ENCODE measurements at regions not wholly inside any gene's neighbourhood (a gene's known extent, or its start where the extent isn't known, plus 50 kb on each side); places are given as distances from the start of the nearest gene placed in this dataset.

DNA sequence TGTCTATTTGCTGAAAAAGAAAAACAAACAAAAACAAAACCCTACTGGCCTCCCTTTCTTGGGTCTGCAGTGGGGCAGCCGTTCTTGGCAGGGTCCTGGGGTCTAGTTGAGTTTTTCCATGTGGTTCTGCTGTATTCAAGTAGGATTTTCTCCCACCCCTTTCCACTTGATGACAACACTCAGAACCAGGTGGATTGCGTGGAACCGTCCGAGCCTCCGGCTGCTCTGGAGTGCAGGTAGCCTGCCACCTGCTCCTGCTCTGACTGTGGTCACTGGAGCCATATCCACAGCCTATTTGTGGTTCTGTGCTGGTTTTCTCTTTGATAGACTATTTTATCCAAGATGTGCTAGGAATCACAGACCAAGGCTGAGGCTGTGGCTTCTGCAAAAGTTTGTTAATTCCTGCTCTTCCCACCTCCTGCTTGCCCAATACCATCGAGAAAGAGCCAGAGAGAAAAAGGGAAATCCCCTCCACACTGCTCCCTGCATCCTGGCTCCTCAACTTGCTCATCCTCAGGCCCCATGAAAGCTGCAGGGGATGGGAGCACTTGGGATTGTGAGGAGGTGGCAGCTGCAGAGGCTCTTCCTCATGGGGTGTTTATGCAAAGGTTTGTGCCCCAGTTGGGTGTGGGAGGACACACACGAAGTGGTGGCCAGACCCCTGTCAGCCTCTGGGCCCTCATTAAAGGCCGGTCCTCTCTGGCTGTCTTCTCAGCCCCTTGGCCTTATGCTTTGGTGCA lies 377.8 kb upstream of the TNRC6C start:
- no peak for DNase-seq (ENCODE audit: low spot score)

DNA sequence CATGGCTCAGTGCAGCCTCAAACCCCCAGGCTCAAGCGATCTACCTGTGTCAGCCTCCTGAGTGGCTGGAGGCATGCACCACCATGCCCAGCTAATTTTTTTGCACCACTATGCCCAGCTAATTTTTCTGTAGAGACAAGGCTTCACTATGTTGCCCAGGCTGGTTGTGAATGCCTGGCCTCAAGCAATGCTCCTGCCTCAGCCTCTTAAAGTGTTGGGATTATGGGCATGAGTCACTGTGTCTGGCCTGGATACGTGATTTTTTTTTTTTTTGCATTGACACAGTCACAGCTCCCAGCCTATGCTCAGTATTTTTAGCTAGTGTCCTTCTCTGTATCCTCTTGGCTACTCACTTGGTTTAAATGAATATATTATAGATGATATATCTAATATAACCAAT lies 377.0 kb upstream of the TNRC6C start:
- peak; percentile 48 for DNase-seq (ENCODE audit: low spot score)

DNA sequence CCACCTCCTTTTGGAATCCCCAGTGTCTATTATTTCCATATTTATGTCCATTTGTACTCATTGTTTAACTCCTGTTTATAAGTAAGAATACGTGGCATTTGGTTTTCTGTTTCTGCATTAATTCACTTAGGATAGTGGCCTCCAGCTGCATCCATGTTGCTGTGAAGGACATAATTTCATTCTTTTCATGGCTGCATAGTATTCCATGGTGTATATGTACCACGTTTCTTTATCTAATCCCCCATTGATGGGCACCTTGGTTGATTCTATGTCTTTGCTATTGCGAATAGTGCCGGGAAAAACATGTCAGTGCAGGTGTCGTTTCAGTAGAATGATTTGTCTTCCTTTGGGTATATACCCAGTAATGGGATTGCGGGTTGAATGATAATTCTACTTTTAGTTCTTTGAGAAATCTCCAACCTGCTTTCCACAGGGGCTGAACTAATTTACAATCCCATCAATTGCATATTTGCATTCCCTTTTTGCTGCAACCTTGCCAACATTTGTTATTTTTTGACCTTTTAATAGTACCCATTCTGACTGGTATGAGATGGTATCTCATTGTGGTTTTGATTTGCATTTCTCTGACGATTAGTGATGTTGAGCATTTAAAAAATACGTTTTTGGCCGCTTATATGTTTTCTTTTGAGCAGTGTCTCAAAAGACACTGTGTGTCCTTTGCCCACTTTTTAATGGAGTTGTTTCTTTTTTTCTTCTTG lies 373.2 kb upstream of the TNRC6C start:
- DNase-seq (ENCODE audit: low spot score) = no peak

GRCh38 chr17:77590951-77591735 lies 367.4 kb upstream of the TNRC6C start:
- no peak for DNase-seq (ENCODE audit: low spot score)

DNA sequence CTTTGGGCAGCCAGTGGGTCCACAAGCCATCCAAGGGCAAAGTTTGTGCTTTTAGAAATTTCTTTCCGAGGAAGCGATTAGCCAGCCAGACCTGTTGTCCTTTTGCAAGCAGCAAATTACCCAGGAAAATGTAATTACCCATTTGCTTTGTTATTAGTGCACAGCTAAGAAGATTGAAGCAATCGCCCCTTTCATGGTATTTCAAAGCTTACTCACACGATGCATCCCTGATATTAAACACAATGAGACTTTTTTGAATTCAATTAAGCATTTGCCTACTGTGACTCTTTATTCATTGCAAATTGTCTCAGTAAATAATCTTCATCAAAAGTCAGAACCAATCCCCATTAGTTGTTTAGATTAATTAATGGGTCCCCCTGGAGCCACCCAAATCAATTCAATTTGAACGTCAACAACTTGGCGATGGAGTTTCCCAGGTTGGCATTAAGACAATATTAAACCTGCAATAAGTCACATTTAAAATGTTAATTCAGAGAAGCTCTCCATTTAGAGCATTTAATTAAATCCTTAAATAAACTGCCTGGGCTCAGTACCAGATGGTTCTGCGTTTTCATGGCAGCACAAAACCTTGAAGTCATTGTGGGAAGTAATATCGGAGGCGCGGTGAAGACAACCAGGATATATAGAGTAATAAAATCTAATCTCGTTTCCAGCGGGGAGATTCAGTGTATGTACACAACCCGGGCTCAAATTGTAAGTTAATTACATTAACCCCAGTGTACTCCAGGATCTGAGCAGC lies 366.2 kb upstream of the TNRC6C start:
- no peak for DNase-seq (ENCODE audit: low spot score)

DNA sequence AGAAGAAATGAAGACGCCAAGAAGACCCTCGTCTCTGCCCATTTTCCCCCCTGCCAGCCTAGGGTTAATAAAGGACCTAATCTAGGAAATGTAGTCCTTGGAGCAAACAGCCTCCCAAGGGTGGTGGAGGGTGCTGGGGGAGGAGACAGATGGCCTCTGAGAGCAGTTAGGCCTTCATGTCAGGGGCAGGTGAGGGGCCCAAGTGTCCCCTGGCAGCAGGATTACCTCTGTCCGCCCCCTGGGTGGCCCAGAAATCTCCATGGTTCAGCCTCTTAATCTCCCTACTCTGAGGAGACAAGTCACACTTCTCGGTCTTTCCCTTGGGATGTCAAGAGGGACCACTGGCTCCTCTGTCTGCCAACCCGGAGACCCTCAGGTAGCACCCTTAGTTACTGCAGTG lies 365.4 kb upstream of the TNRC6C start:
- DNase-seq (ENCODE audit: low spot score) = no peak

DNA sequence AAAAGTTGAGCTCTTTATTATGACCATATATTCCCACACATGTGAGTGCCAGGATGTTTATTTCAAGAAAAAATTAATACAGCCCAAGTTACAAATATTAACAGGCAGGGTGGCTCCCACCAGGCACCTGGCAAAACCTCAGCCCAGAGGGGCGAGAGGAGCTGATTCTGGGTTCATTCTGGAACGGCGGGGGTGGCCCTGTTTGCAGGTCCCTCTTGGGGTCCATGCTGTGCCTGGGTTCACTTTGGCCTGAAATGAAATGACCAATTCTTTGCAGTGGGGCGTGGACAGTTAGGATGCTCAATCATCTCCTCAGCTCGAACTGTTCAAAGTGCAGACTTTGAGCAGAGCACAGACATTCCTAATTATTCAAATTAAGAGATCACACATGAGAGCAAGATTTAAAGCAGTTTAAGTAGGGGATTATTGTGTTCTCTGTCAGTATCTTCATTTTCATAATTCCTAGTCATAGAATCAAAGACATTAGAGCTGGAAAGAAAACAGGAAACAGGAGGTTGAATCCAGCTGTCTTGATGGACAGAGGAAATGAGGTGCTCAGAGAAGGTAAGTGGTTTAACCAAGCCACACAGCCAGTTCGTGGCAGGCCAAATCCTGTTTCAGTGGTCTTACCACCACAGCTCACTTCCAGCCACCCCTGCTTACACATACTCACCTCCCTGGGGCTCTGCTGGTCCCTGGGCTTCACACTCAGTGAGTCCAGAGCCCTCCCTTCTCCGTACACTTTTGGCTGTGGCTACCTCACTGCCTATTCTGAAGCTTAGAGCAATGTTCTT lies 363.9 kb upstream of the TNRC6C start:
- no peak for DNase-seq (ENCODE audit: low spot score)

DNA sequence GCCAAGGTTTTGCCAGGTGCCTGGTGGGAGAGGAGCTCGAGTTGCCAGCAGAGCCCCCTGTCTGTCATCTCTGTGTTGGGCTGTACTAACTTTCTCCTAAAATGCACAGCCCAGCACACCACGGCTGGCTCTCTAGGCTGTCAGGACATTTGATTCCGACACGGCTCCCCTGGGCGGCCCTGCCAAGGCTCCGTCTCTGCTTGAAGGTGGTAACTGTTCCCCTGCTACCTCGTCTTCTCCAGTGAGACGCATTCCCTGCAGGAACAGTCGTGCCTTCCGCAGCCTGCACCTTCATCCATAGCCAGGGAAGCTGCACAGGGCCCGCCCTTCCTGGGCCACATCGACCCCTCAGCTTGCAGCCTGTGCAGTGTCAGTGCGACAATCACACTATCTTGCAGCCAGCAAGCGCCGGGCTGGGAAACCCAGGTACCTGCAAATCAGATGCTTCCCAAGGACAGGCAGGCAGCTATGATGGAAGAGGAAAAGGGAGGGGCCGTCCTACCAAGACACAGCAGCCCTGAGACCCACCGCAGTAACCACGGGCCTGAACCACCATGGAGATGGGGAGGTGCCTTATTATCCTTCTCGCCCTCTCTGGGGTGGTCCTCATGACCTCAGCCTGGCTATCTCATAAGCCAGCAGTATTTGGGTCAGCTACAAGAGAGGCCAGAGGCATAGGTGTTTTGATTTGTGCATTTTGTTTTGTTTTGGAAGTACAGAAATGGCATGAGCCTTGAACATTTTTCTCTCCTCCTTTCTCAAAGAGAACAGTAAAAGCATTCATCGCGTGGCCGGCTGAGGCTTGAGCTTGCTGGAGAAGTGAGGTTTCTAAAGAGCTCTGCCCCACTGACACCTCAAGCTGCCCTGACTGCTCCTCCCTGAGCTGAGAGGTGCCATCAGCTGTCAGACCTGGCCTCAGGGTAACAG lies 361.7 kb upstream of the TNRC6C start:
- DNase-seq (ENCODE audit: low spot score) = no peak

GRCh38 chr17:77597418-77598240 lies 360.9 kb upstream of the TNRC6C start:
- DNase-seq (ENCODE audit: low spot score) = no peak

DNA sequence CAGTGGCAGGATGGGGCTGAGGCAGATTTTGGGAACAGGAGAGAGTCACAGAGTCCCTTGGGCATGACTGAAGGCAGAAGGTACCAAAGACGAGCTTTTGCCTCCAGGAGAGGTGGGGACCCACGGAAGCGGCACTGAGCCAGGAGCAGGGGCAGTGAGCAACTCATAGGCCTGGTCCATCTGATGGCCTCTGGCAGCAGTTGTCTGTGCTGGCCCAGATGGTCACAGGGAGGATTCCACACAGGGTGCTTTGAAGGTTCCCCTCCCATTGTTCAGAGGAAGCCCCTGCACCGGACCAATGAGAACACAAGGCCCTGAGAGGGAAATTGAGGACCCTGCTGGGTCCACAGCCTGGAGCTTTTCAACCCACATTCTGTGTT lies 360.3 kb upstream of the TNRC6C start:
- DNase-seq (ENCODE audit: low spot score) = no peak

- DNase-seq (ENCODE audit: low spot score) = no peak
These were observed 358.8 kb upstream of the TNRC6C start for GRCh38 chr17:77599699-77600098.

GRCh38 chr17:77600346-77600745 lies 358.2 kb upstream of the TNRC6C start:
- DNase-seq (ENCODE audit: low spot score) = no peak

DNA sequence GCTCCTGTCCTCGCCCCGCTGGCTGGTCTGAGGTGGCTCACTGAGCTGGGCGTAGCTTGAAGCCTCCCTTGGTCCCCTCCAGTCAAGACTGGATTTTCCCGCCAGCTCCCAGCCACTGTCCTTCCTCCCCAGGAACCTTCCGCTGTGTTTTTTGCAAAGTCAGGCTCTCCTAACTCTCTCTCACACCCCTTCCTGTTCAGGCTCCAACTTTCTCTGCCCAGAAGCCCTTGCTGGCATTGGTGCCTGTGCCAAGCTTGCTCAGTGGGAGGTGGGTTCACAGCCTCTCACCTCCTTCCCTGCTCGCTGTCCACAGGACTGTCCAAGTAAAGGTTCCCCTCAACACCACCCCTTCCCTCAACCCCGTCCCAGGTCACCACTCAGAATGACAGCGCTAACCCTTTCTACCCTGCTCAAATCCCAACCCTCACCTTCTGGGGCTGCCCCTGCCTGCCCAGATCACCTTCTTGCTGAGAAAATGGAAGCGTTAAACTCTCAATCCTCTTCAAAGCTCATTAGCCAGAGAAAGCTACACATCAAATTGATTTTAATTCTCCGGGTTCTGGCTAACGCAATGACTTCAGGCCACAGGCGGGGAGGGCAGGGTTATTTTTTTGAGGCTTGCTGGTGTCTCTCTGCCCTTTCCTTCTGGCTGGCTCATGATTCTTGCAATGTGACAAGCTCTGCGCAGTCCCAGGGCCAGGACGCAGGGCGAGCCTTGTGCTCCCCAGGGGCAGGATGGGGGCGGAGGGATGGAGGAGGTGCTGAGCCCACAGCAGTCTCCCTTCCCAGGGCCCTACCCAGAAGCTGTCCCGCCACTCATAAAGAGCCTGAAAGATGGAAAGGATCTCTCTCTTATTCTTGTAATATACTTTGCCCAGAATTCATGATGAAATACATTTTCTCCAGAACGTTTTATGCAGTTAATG lies 357.2 kb upstream of the TNRC6C start:
- DNase-seq (ENCODE audit: low spot score) = no peak

DNA sequence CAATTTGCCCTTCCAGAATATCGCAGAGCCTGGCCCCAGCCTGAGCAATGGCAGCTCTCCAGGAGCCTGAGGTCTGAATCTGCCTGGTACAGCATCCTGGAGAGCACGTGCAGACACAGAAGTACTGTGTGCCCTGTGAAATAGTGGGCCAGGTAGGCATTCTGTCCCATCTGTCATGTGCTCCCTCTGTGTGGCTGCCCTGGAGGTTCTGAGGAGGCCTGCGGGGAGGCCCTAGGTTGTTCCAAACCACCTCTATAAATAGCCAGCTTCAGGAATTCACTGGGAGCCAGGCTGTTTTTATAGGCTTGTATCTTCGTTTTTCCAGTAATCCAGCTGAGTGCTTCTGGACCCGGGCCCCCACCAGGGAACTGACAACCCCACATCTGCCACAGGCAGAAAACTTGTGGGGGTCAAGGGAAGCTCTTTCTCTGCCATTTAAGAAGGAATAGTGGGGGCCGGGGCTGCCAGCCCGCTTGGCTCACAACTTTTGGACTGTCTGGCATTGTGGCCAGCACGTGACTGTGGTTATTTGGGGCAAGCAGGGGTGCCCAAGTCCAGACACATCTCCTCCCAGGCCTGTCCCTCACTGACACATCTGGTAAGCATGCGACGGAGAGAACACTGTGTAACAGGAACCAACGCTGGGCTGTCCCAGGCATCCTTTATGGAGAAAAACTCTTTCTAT lies 356.3 kb upstream of the TNRC6C start:
- DNase-seq (ENCODE audit: low spot score) = peak; percentile 89

- no peak for DNase-seq (ENCODE audit: low spot score)
These were observed 355.4 kb upstream of the TNRC6C start for GRCh38 chr17:77602883-77603640.

DNA sequence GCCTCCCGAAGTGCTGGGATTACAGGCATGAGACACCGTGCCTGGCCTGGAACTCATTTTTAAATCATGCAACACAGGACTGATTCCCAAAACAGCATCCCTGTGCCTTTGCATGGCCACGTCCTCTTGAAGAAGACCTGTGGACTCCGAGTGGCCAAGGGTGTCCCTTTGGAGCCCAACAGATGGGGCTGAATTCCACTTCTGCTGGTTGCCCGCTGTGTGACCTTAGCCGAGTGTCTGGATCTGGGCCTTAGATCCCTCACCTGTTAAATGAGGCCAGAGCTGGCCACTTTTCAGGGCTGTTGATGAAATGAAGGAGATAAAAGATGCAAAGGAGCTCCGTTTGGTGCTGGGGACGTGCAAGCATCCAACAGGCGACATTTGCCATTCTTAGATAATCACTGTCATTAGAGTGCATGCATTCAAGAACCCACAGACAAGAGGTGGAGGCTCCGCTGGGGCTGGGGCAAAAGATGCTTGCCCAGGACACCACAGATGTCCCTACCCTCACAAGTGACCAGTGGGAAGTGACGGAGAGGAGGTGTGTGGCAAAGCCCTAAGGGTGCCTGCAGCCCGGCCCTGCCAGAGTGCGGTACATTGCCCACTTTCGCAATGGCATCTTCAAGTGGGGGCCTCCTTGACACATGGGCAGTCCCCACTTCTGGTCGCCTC lies 354.1 kb upstream of the TNRC6C start:
- no peak for DNase-seq (ENCODE audit: low spot score)

DNA sequence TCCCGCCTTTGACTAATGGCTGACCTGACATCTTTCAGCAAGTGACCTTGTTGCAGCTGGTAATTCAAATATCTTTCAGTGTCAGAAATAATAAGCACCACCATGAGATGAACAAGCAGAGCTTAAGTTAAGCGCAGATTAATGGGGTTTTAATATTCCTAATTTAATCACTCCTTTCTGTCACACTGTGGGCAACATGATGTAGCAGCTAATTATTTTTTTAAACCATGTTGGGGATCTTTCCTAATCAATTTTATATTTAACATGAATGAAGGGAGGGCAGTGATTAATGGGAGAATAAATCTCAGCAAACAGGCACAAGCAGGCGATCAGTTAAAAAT lies 353.6 kb upstream of the TNRC6C start:
- no peak for DNase-seq (ENCODE audit: low spot score)

Data from AG20443 (cell line).